ENCODE measurements at regions not wholly inside any gene's neighbourhood (a gene's known extent, or its start where the extent isn't known, plus 50 kb on each side); places are given as distances from the start of the nearest gene placed in this dataset.

DNA sequence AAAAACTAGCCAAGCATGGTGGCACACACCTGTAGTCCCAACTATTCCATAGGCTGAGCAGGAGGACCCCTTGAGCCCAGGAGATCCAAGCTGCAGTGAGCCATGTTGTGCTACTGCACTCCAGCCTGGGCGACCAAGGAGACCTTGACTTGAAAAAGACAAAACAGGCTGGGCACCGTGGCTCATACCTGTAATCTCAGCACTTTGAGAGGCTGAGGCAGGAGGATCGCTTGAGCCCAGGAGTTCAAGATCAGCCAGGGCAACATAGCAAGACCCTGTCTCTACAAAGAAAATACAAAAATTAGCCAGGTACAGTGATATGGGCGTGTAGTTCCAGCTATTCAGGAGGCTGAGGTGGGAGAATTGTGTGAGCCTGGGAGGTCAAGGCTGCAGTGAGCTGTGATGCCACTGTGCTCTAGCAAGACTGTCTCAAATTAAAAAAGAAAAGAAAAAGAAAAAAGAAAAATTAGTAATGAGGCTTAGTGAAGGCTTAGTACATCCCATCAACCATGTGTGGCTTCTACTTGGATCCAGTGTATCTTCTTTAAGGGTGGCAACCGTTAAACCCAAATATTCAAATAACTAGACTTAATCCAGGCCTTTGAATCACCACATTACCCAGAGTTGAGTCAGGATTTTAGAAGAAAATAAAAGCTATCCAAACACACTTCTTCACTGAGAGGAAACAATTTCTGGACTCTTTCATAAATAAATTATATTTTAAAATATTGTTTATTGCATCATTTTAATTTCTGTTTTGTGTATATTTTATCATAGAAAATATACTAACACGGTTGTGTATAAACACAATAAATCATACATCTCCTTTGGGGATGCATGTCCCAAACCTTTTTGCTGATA is 74.3 kb upstream of the RAB4A start:
- BruUV-seq (replicated peaks), result no TSS peak
- intact Hi-C loops (cut with micrococcal nuclease; ENCODE audit: unreplicated experiment), result no loop called here
- no peaks in the 10 kb centered on the region for H3K4me1 ChIP-seq (ENCODE audit: insufficient read depth, low read length, poor library complexity, severe bottlenecking)
- TF ChIP-seq, protein P1, sequence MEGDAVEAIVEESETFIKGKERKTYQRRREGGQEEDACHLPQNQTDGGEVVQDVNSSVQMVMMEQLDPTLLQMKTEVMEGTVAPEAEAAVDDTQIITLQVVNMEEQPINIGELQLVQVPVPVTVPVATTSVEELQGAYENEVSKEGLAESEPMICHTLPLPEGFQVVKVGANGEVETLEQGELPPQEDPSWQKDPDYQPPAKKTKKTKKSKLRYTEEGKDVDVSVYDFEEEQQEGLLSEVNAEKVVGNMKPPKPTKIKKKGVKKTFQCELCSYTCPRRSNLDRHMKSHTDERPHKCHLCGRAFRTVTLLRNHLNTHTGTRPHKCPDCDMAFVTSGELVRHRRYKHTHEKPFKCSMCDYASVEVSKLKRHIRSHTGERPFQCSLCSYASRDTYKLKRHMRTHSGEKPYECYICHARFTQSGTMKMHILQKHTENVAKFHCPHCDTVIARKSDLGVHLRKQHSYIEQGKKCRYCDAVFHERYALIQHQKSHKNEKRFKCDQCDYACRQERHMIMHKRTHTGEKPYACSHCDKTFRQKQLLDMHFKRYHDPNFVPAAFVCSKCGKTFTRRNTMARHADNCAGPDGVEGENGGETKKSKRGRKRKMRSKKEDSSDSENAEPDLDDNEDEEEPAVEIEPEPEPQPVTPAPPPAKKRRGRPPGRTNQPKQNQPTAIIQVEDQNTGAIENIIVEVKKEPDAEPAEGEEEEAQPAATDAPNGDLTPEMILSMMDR (conservative IDR thresholded peaks at IDR 0.05; ENCODE audit: low read depth, low read length), result no peak
- no peak for TF ChIP-seq EZH2 (IDR thresholded peaks at IDR 0.05; ENCODE audit: borderline replicate concordance, low read depth, low read length, poor library complexity, severe bottlenecking)
- H3K36me3 ChIP-seq (ENCODE audit: insufficient read depth, low read length, poor library complexity, severe bottlenecking), result no peaks in the 10 kb centered on the region
- H3K27ac ChIP-seq (ENCODE audit: low read depth, low read length, poor library complexity, severe bottlenecking), result no peak overlapping the region
- H3K9me3 ChIP-seq (ENCODE audit: low read depth, low read length, poor library complexity, severe bottlenecking), result no peaks in the 10 kb centered on the region
- no peaks in the 10 kb centered on the region for H3K27me3 ChIP-seq (replicated peaks; ENCODE audit: insufficient read depth, low read depth, low read length, poor library complexity)
- H3K4me3 ChIP-seq (ENCODE audit: low read depth, low read length, poor library complexity, severe bottlenecking), result no peak overlapping the region
- no peak for DNase-seq (ENCODE audit: low spot score)
- CTCF ChIA-PET, result no interaction called here
- POLR2A ChIA-PET (ENCODE audit: low non-redundant PET), result no interaction called here

DNA sequence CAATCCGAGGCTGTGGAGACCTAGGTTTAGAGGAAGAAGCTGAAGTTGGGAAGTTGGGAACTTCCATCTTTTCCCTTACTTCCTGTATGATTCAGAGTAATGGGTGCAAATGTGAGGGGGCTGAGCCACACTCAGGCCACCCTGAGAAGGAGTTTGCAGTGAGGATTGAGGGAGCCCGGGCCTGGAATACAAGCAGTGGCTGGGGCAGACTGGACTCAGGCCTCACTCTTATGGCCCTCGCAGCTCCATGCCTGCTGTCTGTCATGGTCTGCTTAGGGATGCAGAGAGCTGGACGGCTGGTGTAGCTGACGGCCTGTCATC is 73.7 kb upstream of the RAB4A start:
- H3K9me3 ChIP-seq (ENCODE audit: low read depth, low read length, poor library complexity, severe bottlenecking), result no peaks in the 10 kb centered on the region
- CTCF ChIA-PET, result no interaction called here
- intact Hi-C loops (cut with micrococcal nuclease; ENCODE audit: unreplicated experiment), result no loop called here
- BruUV-seq (replicated peaks), result no TSS peak
- no peaks in the 10 kb centered on the region for H3K36me3 ChIP-seq (ENCODE audit: insufficient read depth, low read length, poor library complexity, severe bottlenecking)
- no peak for DNase-seq (ENCODE audit: low spot score)
- H3K4me3 ChIP-seq (ENCODE audit: low read depth, low read length, poor library complexity, severe bottlenecking), result no peak overlapping the region
- TF ChIP-seq EZH2 (IDR thresholded peaks at IDR 0.05; ENCODE audit: borderline replicate concordance, low read depth, low read length, poor library complexity, severe bottlenecking), result no peak
- TF ChIP-seq, protein P1 (conservative IDR thresholded peaks at IDR 0.05; ENCODE audit: low read depth, low read length), result no peak
- no peaks in the 10 kb centered on the region for H3K4me1 ChIP-seq (ENCODE audit: insufficient read depth, low read length, poor library complexity, severe bottlenecking)
- no peaks in the 10 kb centered on the region for H3K27me3 ChIP-seq (replicated peaks; ENCODE audit: insufficient read depth, low read depth, low read length, poor library complexity)
- no peak overlapping the region for H3K27ac ChIP-seq (ENCODE audit: low read depth, low read length, poor library complexity, severe bottlenecking)
- POLR2A ChIA-PET (ENCODE audit: low non-redundant PET), result no interaction called here

DNA sequence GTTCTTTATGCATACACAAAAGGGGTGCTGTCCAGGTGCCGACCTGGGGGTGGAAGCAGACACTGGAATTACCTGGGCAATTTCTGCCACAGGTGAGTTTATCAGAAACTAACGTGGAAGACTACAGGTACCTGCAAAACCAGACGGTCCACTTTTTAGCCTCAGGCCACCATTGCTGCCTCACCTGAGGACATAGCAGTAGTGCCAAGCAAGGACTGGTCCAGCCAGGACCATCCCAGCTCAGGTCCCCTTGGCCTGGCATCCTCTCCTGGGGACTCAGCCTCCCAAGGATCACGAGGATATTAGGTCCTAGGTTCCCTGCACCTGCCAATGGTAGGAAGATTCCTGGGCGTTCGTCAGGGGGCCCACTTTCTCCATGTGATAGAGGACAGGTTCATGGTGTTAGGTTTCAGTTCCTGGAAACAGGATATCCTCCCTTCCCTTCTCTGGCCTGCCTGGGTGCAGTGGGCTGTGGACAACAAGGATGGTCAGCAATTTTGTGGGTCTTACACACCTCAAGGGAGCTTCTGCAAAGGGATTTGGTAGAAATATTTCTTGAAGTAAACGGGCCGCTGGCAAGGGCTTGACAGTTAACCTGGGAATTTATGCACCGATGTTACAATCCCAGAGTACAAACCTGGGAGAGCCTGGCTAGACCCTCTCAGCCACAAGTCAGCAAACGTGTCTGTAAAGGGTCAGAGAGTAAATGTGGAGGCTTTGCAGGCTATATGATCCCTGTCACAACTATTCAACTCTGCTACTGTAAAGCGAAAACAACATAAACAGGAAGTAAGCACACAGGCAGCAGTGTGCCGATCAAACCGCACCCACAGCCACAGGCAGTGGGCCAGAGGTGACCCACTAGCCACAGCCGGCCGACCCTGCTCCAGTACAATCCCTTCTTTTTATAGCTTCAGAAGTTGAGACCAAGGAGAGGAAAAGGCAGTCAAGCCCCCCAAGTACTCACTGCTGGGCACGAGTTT is 71.4 kb upstream of the RAB4A start:
- Histone ChIP-seq H3K9me3 (ENCODE audit: low read depth, low read length, poor library complexity, severe bottlenecking) (no peaks in the 10 kb centered on the region), H3K4me1 (ENCODE audit: insufficient read depth, low read length, poor library complexity, severe bottlenecking) (peaks cover 6% of the 10 kb centered on the region), H3K4me3 (ENCODE audit: low read depth, low read length, poor library complexity, severe bottlenecking) (no peak overlapping the region), H3K27ac (ENCODE audit: low read depth, low read length, poor library complexity, severe bottlenecking) (no peak overlapping the region), H3K27me3 (replicated peaks; ENCODE audit: insufficient read depth, low read depth, low read length, poor library complexity) (no peaks in the 10 kb centered on the region), H3K36me3 (ENCODE audit: insufficient read depth, low read length, poor library complexity, severe bottlenecking) (no peaks in the 10 kb centered on the region)
- DNase-seq (ENCODE audit: low spot score), result no peak
- intact Hi-C loops (cut with micrococcal nuclease; ENCODE audit: unreplicated experiment), result no loop called here
- BruUV-seq (replicated peaks), result no TSS peak
- ChIA-PET CTCF (no interaction called here), POLR2A (ENCODE audit: low non-redundant PET) (no interaction called here)
- no peak for TF ChIP-seq EZH2 (IDR thresholded peaks at IDR 0.05; ENCODE audit: borderline replicate concordance, low read depth, low read length, poor library complexity, severe bottlenecking)
- TF ChIP-seq, protein P1 (conservative IDR thresholded peaks at IDR 0.05; ENCODE audit: low read depth, low read length), result no peak
